HepG2 (cell line): ENCODE measurements at regions not wholly inside any gene's neighbourhood (a gene's known extent, or its start where the extent isn't known, plus 50 kb on each side); places are given as distances from the start of the nearest gene placed in this dataset.

Source experiments
- CHD2 ChIP-seq: IDR thresholded peaks from 2 replicates; pipeline ENCODE4 v1.6.1; 2011; ENCODE audit warnings: low read depth, low read length, improper control_type of control experiment
- CREB1 ChIP-seq, 2 experiments: fragments of 450-650 bp in 1 of 2; IDR thresholded peaks; 2 replicates each; pipeline ENCODE4 v1.6.1; 2016 to 2017; ENCODE audit warnings: control low read depth in 1 of 2, mild to moderate bottlenecking in 1 of 2, missing compliant biosample characterization in 1 of 2, missing genetic modification characterization in 1 of 2
- DR1 ChIP-seq: sonication (generic); formaldehyde crosslinking; IDR thresholded peaks from 2 replicates; pipeline ENCODE4 v1.8.0; 2021; ENCODE audit warnings: mild to moderate bottlenecking, missing genetic modification reagents, inconsistent platforms
- ELF4 ChIP-seq: sonication (generic); formaldehyde crosslinking; IDR thresholded peaks from 2 replicates; pipeline ENCODE4 v1.5.0; 2020; ENCODE audit warnings: missing genetic modification reagents, mild to moderate bottlenecking, moderate library complexity, borderline replicate concordance
- EP300 ChIP-seq, 3 experiments: sonication (generic) in 1 of 3; formaldehyde crosslinking in 1 of 3; IDR thresholded peaks; 2 replicates each; pipeline versions ENCODE4 v1.5.1 to v1.6.1; 2011 to 2020; ENCODE audit warnings: low read depth in 2 of 3, low read length in 2 of 3, borderline replicate concordance in 1 of 3, improper control_type of control experiment in 1 of 3, mild to moderate bottlenecking in 1 of 3, missing genetic modification reagents in 1 of 3, moderate library complexity in 1 of 3
- FOXM1 ChIP-seq: sonication (generic); formaldehyde crosslinking; IDR thresholded peaks from 2 replicates; pipeline ENCODE4 v1.5.0; 2020; ENCODE audit warnings: missing genetic modification reagents
- IKZF5 ChIP-seq: IDR thresholded peaks from 2 replicates; pipeline ENCODE4 v1.6.1; 2018; ENCODE audit warnings: missing genetic modification reagents, mild to moderate bottlenecking, missing compliant biosample characterization
- NFE2L1 ChIP-seq: sonication (generic); formaldehyde crosslinking; IDR thresholded peaks from 2 replicates; pipeline ENCODE4 v1.4.0; 2020; ENCODE audit warnings: missing genetic modification reagents, mild to moderate bottlenecking, borderline replicate concordance
- PRDM10 ChIP-seq: sonication (generic); formaldehyde crosslinking; IDR thresholded peaks from 2 replicates; pipeline ENCODE4 v1.4.0; 2020; ENCODE audit warnings: low read depth, missing genetic modification reagents
- ZFP62 ChIP-seq: sonication (generic); formaldehyde crosslinking; IDR thresholded peaks from 2 replicates; pipeline ENCODE4 v1.4.0; 2020; ENCODE audit warnings: missing genetic modification reagents
- ZNF121 ChIP-seq: sonication (generic); formaldehyde crosslinking; IDR thresholded peaks from 2 replicates; pipeline ENCODE4 v1.5.0; 2020; ENCODE audit warnings: mild to moderate bottlenecking, missing genetic modification reagents
- ZNF318 ChIP-seq: sonication (generic); formaldehyde crosslinking; IDR thresholded peaks from 2 replicates; pipeline ENCODE4 v1.4.0; 2020; ENCODE audit warnings: mild to moderate bottlenecking, missing genetic modification reagents
- ZNF513 ChIP-seq: sonication (generic); formaldehyde crosslinking; conservative IDR thresholded peaks from 2 replicates; pipeline ENCODE4 v1.5.0; 2020; ENCODE audit warnings: missing genetic modification reagents

- no peak for TF ChIP-seq CHD2
- no peak for TF ChIP-seq ZNF513 (CRISPR knock-in tag)
- no peak for TF ChIP-seq ZFP62 (CRISPR knock-in tag)
- no peak for TF ChIP-seq ZNF121 (CRISPR knock-in tag)
- no peak for TF ChIP-seq CREB1 (IDR thresholded peaks at IDR 0.05)
- no peak for TF ChIP-seq CREB1 (CRISPR knock-in tag; IDR thresholded peaks at IDR 0.05)
- no peak for TF ChIP-seq FOXM1 (CRISPR knock-in tag)
- no peak for TF ChIP-seq EP300 (IDR thresholded peaks at IDR 0.05; ENCODE audit: low read depth in 2 of 2, low read length in 2 of 2)
- TF ChIP-seq EP300 (CRISPR knock-in tag; IDR thresholded peaks at IDR 0.05; ENCODE audit: borderline replicate concordance), result no peak
- TF ChIP-seq PRDM10 (CRISPR knock-in tag), result no peak
- TF ChIP-seq IKZF5 (CRISPR knock-in tag), result no peak
- TF ChIP-seq DR1, result no peak
- TF ChIP-seq NFE2L1, result no peak
- no peak for TF ChIP-seq ELF4 (CRISPR knock-in tag)
- no peak for TF ChIP-seq ZNF318
These were observed 965.2 kb downstream of the TTLL7 start for GRCh38 chr1:83033682-83034081.
